ENCODE measurements at regions not wholly inside any gene's neighbourhood (a gene's known extent, or its start where the extent isn't known, plus 50 kb on each side); places are given as distances from the start of the nearest gene placed in this dataset.

DNA sequence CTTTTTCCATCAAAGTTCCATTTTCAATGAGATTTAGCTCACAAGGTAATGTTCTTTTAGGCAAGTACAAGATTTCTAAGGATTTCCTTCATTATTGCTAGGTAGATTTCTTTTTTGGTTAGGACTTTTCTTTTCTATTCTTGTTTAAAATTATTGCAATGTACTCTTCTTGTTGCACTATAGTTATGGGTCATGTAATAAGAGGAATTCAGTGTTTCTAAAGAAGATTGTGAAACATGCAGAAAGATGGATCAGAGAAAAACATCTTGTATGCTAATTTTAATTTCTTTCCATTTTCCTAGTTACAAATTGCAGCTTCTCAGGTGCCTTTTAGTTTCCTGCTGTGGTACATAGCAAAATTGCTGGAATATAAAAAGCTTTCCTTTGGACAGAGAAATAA lies 56.1 kb downstream of the BTG1 start:
- DNase-seq = no peak

DNA sequence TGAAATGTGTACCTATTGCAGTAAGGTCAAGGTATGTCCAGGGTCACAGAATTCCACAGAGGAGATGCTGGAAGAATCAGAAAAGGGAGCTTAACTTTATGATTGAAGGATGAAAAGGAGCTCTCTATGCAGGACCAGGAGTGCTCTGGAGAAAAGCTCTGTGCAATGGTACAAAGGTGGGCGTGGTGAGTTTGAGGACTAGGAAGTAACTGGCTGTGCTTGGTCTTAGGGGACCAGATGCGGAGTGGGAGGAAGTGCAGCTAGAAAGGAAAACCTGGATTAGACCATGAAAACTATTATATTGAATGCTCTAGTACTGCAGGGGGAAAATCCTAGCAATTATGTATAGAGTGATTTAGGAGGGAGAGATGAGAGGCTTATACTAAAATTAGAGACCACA lies 56.8 kb downstream of the BTG1 start:
- DNase-seq = no peak

DNA sequence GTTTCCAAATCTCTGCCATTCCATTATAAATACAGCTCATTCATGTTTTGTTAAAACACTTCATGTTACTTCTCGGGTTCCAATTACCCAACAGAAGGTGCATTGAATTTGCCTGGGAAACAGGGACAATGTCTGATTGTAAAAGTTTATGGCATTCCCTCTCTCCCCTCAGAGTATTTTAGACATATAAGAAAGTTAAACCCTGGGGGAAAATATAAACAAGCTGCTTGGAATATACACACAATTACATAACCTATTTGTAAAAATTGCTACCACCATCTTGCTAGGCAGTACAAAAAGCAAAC lies 60.0 kb downstream of the BTG1 start:
- no peak for DNase-seq

DNA sequence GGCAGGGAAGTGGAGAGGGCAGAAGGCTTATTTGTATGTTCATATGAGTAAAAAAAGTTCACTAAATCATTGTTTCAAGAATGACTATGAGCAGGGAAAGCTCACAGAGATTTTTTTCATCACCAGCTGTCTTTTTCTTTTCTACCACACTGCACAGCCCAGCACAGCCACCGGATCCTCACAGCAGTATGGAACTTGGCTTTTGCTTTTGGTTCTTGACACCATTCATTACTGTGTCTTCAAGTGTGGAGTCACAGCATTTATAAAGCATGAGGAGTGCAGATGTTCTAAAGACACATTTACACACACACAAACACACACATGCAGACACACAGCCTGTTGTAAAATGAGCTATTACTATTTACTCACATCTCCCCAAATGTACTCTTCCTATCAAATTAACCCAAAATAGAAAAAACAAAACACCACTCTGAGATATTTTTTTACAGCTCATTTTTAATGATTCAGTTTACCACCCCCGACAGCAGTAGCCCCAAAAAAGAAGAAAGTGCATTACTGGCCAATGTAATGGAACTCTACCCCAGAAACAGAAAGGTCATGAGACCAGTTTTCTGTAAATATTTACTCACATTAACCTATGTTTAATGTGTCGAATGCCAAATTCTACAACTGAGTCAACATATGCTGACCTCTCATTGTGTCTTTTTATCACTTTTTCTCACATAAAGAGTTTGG lies 60.5 kb downstream of the BTG1 start:
- DNase-seq = no peak

DNA sequence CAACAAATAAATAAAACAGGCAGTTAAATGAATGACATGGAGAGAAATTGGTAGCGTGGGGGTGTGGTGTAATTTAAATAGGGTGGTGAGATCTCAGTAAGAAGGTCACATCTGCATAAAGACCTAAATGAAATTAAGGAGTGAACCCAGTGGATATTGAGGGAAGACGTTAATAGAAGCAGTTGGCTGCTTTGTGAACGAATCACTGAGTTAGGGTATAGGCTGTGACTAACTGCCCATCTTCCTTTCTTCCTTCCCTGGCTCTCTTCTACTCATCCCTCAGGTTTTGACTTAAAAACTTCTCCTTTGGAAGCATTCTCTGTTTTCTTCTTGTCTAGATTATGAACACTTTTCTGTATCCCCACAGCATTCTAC lies 64.7 kb downstream of the BTG1 start:
- no peak for DNase-seq

- DNase-seq = no peak
Observed at GRCh38 chr12:92079054-92079385, 66.6 kb downstream of the BTG1 start.

GRCh38 chr12:92078167-92079053 lies 67.2 kb downstream of the BTG1 start:
- no peak for DNase-seq

DNA sequence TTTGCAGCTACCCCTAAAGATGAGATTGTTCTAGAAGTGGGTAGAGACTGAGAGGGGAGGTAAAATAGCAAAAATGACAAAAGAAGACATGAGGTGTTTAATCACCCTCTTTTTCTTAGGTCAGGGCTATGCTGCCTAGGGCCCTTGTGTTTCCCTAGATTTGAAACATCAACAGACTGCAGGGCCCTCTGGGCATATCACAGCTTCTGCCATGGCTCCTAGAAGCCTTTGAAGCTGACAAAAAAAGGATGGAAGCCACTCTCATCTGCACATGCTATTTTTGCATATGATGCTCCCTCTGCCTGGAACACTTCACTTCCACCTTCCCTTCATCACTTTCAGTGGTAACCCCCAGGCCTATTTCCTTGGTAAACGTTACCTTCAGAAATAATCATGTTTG lies 68.1 kb downstream of the BTG1 start:
- no peak for DNase-seq

DNA sequence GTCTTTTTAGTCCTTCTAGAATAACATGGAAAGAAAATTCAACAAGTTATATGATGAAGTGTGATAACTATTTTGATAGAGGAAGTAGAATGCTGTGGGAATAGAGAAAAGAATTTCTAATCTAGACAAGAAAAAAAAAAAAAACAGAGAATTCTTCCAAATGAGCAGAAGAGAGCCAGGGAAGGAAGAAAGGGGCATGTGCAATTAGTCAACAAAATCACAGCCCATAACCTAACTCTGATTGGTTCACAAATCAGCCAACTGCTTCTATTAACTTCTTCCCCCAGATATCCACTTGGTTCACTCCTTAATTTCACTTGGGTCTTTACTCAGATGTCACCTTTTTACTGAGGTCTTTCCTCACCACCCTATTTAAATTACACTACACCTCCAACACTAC lies 69.5 kb downstream of the BTG1 start:
- DNase-seq = no peak

- no peak for DNase-seq
Observed at GRCh38 chr12:92075425-92075914, 70.2 kb downstream of the BTG1 start.

- DNase-seq = no peak
Observed at GRCh38 chr12:92074889-92075288, 70.8 kb downstream of the BTG1 start.

DNA sequence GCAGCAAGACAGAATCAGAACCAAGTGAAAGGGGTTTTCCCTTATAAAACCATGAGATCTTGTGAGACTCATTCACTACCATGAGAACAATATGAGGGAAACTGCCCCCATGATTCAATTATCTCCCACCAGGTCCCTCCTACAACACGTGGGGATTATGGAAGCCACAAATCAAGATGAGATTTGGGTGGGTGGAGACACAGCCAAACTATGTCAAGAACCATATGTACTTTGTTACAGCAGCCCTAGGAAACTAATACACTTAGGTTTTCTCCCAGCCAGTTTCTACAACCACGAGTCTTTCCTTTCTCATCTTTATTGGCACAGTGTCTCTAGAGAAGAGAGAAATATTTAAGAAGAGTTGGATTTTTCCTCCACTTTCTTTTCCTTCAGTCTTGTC lies 72.6 kb downstream of the BTG1 start:
- no peak for DNase-seq

GRCh38 chr12:92072112-92072511 lies 73.5 kb downstream of the BTG1 start:
- no peak for DNase-seq

GRCh38 chr12:92070864-92071445 lies 74.7 kb downstream of the BTG1 start:
- no peak for DNase-seq

DNA sequence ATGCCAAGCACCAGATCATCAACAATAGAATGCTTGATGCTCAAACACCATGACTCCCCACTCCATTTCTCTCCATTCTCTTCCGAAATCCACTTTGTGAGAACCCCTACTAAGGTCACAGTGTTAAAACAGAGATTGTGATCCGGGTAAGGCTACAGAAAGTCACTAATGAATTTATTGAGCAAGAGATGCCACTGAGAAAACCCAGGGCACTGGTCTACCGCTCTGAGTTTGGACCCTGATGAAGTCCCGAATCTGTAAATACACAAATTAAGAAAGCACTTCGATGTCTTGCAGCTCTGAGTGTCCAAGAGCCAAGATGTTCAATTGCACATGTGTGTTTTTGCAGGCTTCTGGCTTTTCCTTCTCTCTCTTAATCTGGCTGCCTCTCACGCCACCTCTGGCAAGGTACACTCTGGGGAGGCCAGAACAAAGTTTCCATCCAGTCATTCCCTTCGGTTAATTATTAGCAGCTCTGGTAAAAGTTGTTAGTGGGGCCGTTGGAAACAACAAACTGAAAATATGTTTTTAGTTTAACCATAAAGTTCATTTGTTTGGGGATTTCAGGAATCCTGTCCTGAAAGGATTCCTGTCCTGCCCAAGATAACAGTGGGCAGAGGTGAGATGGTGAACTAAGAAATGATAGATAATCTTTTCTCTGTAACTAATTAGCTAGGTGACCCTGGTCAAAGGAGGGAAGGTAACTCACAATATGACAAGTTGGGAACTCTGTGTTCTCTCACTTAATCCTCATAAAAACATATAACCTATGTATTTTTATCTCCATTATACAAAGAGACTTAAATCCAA lies 75.4 kb downstream of the BTG1 start:
- DNase-seq = no peak

GRCh38 chr12:92068459-92068858 lies 77.2 kb downstream of the BTG1 start:
- DNase-seq = no peak

- no peak for DNase-seq
Observed at GRCh38 chr12:92065639-92066038, 80.0 kb downstream of the BTG1 start.

GRCh38 chr12:92065018-92065499 lies 80.6 kb downstream of the BTG1 start:
- DNase-seq = no peak

DNA sequence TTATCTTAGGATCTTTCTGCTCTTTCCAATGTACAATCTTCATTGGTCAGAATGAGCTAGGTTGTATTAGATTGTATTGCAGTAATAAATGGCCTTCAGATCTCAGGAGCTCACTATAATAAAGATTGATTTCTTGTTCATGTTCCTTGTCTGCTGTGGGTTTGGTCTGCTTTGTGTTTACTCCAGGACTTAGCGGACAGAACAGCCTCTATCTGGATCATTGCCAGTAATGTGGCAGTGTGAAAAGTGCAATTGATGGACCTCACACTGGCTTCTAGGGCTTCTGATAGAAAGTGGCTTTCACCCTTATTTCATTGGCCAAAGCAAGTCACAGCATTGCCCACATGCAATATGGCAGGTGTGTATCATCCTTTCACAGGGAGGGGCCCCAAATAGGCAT lies 81.2 kb downstream of the BTG1 start:
- DNase-seq = no peak

DNA sequence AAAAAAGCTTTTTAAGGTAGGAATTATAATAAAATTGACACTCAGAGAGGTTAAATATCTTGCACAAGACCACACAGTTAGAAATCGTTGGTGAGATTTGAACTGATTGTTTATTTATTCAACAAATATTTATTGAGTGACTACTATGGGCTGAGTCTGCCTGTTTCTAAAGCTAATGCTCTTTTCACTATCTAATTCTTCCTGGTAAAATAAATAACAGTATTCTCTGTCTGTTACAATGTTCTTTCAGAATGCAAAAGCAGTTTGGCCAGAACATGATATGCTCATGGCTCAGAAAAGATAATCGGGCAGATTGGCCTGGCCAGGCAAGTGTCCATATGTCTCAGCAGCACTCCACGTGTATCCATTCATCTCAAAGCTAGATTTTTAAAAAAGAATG lies 82.0 kb downstream of the BTG1 start:
- DNase-seq = no peak

DNA sequence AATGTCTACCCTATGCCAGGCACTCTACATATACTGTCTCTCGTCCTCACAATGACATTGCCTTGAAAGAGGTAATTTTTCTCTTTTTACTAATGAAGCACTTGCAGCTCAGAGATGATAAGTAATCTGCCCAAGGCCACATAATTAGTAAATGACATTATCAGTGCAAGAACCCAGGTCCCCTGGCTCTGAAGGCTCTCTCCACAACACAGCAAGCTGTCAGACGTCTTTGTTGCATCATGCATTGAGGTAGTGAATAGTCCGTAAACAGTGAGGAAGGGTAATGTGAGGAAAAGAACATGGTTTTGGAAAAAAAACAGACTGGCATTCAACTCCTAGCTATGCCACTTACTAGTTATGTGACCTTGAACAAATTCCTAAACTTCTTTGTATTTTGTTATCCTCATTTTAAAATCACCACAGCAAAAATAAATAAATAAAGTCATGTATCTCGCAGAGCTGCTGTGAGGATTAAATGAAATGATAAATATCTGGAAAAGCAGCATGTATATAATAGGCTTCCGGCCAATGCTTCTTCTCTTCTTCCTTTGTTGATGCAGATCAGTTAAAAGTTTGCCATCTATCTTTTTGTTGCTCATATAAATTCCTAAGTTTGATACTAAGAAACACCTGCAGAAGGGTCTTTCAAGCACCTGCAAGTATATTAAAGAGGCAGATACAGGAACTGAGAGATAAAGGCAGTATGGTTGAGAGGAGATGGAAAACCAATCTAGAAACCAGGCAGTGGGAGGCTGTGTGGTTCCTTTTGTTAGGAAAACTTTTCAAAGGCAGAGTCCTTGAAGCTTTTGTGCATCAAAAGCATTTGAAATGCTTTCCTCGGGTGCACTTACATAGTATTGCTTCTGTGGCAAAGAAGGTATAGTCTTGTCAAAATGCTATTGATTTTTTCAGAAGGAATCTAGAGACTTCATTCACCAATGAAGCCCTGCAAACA lies 82.8 kb downstream of the BTG1 start:
- DNase-seq = no peak

DNA sequence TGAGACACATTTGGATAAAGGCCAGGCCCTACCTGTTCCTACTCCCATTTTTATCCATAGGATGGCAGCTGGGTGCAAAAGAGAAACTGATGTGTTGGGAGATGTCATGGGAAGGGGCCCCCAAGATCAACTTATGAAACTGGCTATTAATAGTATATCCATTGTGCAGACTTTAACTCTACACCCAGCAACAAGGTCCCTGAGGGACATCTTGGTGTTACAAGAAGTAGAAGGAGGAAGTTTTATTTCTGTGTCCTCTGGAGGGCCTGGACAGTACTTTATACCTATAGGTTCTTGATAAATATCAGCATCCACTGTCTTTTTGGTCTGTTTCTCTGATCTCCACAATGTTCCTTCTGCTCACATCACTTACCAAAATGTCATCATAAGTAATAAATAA lies 84.6 kb downstream of the BTG1 start:
- DNase-seq = no peak

Measured in NCI-H1436 (cell line).